ENCODE measurements at regions not wholly inside any gene's neighbourhood (a gene's known extent, or its start where the extent isn't known, plus 50 kb on each side); places are given as distances from the start of the nearest gene placed in this dataset.
"Not testable (repeated sequence)": the region's sequence is repeated elsewhere in the genome, so short reads cannot be mapped to it uniquely, and the experiment has no call there.

DNA sequence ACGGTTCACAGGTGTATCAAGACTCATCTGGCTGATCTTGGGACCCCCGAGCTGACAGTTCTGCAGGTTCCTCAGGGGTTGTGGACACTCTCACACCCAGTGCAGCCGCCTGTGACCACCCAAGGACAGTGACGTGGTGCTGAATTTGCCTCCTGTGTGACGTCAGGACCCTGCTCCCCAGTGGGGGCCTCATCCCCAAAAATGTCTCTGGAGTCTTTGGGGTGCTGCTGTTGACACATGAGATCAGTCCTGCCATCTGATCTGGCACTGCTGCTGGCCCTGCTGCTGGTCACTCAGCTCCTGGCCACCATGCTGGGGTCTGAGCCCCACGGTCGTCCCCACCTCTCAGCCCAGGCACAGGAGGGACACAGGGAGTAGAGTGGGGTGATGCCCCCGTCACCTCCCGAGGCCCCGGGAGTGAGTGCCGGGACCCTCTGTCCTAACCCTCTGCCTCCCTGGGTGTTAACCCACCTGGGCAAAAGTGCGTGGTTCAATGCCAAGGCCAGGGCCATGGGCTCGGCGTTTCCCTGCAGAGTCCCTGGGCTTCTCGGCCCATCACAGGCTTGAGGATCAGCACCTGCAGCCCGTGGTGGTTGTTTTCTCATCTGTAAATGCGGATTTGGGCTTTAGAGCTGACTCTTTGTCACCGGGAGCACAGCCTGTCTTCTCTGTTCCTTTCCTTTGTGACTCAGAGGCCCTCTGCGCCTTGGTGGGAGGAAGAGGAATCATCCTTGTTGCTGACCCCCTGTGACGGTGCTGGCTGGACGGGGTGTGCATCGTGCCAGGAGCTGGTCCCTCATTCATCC lies 366.0 kb upstream of the SFSWAP start:
- not testable (repeated sequence) for TF ChIP-seq POLR2A (IDR thresholded peaks at IDR 0.05; ENCODE audit: low read depth, low read length); RAD21 (IDR thresholded peaks at IDR 0.05; ENCODE audit: low read length); BHLHE40 (IDR thresholded peaks at IDR 0.05; ENCODE audit: low read depth, low read length)
- TF ChIP-seq, protein P1, sequence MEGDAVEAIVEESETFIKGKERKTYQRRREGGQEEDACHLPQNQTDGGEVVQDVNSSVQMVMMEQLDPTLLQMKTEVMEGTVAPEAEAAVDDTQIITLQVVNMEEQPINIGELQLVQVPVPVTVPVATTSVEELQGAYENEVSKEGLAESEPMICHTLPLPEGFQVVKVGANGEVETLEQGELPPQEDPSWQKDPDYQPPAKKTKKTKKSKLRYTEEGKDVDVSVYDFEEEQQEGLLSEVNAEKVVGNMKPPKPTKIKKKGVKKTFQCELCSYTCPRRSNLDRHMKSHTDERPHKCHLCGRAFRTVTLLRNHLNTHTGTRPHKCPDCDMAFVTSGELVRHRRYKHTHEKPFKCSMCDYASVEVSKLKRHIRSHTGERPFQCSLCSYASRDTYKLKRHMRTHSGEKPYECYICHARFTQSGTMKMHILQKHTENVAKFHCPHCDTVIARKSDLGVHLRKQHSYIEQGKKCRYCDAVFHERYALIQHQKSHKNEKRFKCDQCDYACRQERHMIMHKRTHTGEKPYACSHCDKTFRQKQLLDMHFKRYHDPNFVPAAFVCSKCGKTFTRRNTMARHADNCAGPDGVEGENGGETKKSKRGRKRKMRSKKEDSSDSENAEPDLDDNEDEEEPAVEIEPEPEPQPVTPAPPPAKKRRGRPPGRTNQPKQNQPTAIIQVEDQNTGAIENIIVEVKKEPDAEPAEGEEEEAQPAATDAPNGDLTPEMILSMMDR (conservative IDR thresholded peaks at IDR 0.05; ENCODE audit: low read depth, low read length), result not testable (repeated sequence)

All from IMR-90 (cell line).